T-helper 9 cell (primary cell): ENCODE measurements at regions not wholly inside any gene's neighbourhood (a gene's known extent, or its start where the extent isn't known, plus 50 kb on each side); places are given as distances from the start of the nearest gene placed in this dataset.

ENCODE experiments used
- DNase-seq: peaks from one replicate; pipeline ENCODE4 v3.0.0-alpha.2; 2020

DNA sequence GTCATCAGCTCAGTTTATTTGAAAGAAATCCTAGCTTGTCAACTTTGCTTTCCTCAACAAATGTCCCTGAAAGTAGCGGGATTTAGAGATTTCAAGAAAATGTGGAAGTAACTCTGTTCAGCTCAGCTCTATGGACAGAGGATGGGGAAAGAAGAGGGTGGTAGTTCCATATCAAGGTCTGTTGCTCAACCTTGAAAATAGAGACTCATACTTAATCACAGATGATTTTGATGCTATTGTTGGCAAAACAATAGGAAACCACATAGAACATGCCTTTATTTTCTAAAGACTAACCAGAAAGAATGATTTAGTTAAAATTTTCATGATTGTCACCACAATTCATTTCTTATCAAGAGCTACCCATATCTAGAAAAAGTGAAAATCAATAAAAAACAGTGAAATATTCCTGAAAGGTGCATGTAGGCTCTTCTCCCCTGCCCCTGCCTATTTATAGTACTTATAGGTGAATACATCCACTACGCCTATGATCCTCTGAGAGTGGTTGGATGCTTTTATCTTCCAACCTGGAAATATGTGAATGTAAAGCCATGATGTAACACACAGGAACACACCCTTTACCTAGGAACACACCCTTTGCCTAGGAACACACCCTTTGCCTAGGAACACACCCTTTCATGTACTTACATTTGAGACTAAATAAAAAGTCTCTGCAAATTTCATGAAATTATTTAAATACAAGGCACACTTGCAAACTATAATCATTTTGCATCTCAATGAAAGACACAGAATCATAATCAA, 65.8 kb downstream of the ETAA1 start:
- no peak for DNase-seq

DNA sequence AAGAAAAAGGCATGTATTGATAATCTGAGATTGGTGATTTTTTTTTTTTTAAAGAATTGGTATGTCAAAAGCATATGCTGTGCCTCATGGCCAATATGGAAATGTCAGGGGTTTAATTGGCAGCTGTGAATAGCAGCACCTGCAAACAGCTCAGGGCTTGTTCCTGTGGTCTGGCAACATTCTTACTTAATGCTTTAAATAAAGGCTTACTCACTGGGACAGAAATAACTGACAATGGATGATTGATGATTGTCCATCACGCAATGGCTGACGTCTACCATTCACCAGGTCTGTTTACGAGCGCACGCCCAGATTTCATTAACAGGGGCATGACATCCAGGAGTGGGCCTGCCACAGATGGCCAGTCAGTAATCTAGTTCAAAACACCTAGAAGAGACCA, 66.7 kb downstream of the ETAA1 start:
- DNase-seq = no peak

DNA sequence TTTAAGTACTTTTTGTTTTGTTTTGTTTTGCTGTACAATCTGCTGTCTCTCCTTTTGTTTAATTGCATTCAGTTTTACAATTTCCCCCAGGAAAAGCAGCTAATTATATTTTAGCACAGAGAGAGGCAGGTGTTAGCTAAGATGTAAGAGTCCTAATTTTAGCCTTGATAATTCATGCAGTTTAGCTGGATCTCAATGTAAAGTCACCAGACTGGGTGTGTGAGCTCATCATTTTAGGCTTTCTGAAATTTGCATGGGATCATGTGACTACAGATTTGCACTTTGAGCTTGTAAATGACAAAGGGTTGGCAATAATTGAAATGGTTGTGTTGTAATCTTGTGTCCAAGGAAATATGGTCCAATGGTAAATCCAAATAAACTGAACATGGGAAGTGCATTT, 68.5 kb downstream of the ETAA1 start:
- no peak for DNase-seq

DNA sequence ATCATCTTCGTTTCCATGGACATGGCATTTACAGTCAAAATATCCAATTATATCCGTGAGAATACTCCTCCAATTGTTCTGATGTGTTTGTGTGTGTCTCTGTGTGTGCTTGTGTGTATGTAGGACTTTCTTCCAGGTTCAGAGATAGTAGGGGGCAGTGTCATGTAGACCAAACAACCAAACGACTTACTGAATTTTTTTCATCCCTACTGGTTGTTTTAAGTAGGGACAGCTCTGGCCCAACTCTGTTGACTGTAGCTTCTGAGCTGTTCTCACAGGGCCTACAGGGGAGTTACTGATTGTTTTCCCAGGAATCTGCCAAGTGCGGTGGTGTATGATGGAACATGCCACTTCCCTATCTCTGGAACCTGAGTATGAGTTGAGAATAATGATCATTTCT, 69.6 kb downstream of the ETAA1 start:
- DNase-seq = no peak

DNA sequence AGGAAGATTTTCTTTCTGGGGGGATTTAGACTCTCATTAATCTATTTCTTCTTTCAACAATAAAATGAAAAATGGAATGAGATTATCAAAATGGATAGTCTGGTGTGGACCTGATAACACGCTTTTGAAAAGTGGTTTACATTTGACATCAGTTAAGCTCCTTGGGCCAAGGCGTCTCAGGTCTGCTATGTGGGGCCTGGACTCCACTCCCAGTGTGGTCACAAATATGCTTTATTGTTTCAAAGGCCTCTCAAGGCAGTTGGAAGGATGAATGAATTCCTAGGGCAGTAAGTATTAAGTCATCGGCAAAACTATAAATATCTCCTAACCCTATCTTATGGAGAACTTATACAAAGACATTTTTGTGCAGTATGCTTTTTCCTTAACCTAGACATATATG, 74.5 kb downstream of the ETAA1 start:
- no peak for DNase-seq

DNA sequence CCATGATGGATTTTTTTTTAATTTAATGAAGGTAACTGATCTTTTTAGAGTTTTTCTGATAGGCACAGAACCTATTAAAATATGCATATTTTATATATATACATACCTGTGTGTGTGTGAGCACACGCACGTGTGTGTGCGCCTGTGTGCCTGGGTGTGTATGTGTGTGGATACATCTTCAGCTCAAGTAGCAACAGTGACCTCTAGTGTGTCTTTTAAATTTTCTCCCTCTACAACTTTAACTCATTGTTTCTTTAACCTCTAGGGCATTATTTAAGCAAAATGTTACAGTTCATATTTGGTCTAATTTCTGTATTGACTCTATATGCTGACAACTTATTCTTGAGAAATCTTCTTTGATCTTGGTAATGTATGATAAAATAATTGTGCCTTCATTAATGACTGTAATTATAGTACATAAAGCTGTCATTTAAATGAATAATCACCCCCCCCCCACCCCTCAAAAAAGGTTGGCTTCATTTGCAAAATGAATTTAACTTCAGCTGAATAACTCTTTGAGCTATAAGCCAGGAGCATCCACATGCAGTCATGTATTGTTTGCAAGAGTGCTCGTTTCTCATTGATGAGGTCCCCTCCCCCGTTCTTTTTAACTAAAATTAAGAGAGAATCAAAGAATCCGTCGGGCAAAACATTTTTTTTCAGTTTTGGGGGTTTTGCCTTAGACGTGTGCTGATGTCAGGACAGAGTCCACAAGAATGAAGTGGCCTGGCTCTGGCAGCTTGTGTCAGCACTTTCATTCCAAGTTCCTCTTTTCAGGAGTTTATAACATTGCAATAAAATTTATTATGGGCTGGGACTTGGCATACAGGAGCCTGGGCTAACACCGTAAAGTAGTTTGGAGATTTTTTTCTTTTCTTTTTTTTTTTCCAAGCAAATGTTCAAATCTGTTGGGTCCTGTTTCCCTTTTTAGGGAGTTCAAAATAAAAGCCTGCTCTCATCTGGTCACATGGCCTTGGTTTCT, 80.0 kb downstream of the ETAA1 start:
- DNase-seq = no peak

DNA sequence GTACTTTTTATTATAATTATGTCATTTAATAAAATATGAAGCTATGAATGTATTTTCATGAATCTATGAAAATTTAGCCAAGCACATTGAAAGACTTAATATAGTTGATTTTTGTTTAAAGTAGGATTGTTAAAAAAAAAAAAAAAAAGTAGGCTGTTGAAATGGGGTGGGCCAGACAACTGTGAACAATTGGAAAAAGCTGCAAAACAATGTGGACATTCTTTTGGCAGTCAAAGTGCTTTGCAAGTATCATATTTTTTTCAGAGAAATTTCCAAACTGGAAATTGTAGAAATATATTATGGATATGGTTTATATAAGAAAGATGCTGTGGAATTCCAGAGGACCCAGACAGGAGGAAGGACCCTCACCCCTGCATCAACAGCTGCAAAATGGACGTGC, 82.1 kb downstream of the ETAA1 start:
- no peak for DNase-seq

DNA sequence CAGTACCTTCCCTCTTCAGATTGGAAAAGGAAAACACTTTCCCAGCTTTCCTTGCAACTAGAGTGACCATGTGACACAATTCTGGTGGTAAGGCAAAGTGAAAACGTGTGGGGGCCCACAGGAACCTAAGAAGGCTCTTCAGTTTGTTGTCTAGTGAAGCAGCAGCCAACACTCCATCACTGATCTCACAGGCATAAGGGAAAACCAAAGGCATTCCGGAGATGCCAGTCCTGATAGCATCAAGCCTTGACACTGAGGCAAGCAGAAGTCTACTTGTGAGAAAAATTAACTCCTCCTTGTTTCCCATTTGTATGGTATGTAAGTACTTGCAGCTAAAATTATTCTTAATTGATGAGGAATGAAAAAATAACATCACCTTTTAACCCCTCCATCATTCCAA, 88.3 kb downstream of the ETAA1 start:
- DNase-seq = no peak

DNA sequence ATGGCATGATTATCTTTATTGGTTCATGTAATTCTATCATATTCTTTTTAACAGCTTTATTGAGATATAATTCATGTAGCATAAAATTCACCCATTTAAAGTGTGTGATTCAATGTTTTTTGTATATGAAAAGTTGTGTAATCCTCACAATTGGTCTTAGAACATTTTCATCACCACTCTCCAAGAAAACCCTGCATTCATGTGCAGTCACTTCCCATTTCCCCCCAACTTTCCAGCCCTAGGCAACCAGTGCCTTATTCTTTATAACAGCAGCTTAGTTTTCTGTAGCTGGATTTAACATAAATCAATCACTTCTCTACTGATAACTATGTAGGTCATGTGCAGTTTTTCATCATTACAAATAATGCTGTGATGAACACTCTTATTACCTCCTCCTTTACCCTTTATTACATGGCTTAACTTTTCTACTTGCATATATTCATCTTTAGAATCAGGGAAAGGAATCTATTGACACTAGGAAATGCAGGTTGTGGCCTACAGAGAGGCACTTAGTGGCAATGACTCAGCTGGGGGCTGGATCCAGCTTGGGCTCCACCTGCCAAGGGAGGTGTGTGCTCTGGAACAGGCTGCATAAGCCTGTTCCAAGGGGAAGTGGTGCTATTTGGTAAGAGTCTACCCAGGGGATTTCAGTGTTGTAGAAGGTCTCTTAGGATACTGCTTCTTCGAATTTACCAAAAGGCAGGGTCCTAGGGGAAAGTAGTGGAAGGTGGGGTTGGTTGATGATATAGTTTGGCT, 89.1 kb downstream of the ETAA1 start:
- DNase-seq = no peak

DNA sequence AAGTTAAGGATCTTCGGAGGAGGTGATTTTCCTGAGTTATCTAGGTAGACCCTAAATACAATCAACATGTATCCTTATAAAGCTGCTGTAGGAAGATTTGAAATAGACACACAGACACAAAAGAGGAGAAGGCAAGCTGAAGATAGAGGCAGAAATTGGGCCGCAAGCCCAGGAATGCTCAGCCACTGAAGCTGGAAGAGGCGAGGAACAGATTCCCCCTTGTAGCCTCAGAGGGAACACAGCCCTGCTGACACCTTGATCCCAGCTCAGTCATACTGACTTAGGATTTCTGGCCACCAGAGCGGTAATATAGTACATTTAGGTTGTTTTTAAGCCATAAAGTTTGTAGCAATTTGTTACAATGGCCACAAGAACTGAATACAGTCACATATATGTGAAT, 90.9 kb downstream of the ETAA1 start:
- DNase-seq = no peak

DNA sequence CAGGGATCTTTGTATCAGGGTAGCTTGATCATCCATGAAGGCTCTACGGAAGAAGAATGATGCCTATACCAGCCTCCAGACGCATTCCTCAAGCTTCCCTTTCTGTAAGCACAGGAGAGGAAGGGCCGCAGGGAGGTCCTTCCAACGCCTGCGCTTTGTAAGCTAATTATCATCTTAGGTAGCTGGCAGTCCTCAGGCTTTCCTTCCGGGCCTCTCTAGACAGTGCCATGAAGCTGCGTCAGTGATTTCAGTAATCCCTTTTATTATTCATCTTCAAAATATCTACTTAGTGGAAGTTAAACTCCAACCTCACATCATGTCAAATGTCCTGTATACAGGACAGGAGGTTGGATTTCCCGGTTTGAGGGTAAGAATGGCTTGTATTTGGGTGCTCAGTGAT, 92.3 kb downstream of the ETAA1 start:
- DNase-seq = no peak

DNA sequence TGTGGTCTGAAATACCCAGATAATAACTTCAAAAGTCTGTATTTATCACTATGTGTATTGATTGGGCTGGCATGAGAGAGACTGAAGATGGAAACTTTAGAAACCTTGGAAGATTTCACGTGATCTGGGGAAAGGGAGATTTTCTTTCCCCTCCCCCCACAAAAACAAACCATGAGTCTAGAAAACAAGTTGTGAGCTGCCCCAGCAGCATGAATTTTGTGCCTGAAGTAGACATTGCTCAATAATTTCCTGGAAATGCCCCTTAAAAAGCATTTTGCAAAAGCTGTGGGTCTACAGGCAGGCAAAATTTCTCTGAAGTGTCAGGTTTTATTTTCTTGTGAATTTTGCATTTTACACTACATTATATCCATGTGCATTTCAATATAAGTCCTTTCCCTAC, 101.8 kb downstream of the ETAA1 start:
- DNase-seq = no peak

DNA sequence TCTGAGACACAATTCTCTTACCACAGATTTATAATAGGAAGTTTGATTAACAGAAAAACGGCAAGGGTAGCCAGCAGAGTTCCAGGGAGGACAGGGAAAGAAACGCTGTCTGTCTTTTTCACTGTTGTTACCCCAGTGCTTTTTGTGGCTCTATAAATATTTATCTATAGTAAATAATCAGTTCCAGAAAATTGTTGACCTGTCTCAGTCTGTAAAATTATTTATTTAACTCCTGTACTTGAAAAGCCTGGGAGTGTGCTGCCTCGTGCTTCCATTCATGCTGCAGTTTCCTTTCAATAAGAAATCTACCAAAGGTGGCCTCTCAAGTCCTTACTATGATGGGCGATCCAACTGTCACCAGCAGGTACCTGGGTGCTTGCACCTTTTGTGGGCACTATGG, 102.9 kb downstream of the ETAA1 start:
- no peak for DNase-seq

DNA sequence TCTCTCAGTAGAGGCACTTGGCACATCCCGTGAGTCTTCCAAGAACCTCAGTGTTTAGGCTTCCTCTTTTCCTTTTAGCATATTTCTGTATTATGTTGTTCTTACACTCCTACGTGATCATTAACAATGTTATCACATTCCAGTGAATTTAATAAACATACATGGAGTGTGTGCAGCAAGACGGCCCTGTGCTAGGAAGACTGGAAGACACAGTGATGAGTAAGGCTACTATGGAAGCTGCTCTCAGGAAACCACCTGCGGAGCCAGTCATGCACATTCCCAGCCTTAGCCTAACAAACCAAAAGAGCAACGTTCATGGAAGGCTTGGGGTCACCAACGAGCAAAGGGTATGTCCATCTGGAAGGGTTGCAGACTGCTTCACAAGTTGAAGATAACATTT, 103.4 kb downstream of the ETAA1 start:
- no peak for DNase-seq

DNA sequence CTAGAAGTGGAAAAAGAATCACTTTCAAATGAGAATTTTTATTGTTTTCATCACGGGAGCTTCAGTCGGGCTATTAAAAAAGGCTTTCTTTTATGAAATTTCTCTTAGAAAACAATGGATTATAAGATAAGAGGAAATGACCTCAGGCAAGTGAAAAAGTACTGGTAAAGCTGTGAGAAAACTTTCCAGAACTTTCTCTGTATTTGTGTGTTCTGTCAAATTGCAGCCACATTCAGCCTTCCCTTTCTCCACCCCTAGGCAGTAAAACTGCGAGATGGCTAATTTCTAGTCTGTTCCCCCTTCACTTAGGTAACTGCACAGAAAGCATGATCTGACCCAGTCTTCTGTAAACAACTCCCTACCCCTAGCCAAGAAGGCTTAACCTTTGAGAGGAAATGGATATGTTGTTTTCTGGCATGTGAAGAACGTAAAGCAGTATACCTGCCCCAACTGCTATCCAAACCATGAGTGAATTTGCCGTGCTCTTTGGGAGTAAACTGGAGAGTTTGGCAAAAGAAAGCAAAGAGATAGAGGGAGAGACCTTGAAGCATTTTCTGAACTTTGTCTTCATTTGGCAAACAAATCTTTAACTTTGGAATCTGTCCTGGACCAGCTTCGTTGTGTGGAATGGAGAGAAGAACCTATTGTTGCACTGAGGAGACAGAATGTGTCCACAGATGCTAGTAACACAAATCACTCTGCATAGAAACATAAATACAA, 105.4 kb downstream of the ETAA1 start:
- DNase-seq = no peak

DNA sequence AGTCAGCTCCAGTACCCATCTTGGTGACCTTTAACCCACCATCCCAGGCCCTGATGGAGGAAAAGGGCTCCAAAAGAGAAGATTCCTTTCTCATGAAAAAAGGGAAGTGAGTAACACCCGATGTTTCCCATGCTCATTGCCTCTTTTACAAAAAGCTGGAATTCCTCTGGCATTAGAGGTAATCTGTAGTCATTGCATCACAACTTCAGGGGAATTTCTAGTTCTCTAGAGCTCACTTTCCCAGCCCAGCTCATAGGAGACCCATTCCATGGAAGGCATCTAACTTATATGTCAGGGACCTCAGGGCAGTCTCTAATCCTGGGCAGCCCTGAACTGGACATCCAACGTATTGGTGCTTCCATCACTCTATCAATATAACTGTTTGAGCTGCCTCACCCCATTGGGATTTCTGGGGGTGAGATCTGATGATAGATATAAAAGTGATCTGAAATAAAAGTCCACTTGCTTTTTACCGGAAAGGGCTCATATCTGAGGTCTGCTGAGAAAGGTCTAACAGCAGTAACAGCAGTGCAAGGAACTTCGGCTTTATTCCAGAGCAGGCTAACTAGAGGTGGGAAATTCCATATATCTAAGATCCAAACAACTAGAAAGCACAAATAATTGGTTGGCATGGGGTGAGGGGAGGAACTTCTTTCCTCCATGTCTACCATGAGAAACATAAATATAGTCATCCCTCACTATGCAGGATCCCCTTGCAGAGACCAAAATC, 106.1 kb downstream of the ETAA1 start:
- no peak for DNase-seq

DNA sequence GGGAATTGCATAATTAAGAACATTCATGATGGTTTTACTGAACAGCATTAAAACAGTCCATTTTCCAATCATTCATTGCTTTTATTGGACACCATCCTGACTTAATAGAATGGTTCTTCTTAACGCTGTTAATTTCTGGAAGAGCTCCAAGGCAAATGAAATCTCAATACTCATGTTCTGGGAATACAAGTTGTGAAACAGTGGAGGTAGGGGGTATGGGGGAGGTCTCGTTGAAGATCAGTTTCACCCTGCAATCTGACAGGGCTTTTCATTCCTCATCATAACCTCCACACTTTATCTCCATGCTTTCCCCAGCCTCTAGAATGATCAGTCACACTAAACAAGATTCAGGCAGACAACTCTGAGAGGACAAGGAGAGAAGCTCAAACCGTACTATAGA, 113.6 kb downstream of the ETAA1 start:
- no peak for DNase-seq

DNA sequence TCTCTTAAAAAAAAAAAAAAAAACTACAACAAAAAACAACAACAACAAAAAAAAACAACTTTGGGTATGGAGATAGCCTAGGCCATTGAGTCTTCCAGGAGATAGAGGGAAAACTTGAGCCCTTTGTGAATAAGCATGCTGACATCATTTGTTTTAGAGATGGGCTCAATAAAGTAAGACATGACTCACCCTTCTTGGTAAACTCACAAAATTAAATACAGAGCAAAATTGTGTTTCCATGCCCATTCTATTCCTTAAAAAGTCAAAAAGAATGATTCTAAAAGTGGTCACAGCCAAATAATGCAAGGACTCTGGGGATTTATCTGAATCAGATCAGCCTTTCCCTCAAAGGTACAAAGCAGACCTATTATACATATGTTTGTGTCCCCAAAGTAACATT, 117.4 kb downstream of the ETAA1 start:
- no peak for DNase-seq

DNA sequence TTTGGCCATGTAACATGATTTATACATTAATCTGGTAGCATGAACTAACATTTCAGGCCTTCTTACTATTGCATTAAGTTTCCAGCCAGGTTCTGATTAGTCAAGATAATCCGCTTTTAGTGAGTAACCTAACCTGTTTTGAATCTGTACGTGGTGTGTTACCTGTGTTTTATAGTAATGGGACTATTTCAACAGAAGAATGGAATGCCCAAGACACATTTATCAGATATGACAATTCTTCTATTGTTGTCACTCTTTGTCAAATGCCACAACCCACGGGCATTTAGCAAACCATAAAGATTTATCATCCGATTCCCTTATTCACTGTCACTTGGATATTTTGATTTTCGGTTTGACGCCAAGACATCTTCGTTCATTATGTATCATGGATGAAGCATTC, 117.9 kb downstream of the ETAA1 start:
- no peak for DNase-seq

DNA sequence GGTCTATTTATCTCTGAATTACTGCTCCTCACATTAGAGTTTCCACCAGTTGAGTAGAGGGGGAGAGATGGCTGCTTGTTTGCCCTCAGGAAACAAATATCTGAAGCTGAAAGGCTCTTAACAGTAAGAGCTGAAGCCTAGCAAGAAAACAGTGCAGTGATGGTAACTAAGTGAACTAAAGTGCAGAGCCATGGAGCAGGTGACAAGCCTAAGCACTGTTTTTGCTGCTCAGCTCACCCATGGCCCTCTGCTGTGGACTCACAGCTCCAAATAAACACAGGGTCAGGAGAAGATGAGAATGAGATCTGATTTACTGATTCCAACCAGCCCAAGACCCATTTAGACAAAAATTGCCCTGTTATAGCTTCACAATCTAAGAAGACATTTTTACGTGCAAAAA, 118.4 kb downstream of the ETAA1 start:
- DNase-seq = no peak

DNA sequence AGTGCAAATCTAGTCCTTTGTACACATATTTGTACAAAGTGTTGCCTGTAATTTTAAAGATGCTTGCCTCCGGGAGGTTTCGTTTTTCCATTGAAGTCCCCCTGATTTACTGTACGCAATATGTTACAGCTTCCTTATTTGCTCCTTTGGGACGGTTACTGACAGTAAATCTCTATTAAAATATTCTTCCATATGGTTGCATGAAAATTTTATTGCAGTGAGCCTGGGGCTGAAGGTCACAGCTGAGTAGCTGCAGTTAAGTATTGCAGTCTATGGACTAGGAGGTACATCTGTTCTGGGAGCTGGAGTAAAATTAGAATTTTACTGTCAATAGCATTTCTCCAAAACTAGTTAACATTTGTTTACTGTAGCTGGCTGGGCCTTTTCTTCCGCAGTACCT, 119.2 kb downstream of the ETAA1 start:
- DNase-seq = no peak

DNA sequence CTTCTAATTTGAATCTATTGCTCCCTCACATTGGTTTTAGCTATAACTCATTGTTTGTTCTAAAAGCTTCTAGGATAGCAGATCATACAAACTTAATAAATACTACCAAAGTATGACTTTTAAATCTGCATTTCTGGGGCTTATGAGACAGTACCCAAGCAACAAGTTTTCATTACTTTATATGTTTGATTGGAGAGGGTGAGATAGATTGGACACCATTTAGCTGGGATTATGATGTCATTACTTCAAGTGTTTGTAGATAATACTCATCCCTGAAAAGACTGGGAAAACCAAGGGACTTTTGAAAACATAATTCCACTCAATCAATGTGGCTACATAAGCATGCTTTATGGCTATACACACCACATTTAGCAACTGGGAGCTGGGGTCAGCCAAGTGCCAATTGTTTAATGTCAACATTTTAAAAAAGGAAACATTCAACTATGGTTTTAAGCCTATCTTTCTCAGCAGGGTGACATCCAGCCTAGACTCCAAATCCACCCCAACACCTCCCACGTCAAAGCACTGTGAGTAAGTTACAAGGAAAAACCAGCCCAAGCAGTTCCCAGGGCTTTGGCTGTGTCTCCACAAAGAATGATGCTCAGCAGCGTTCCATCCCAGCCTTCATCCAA, 119.9 kb downstream of the ETAA1 start:
- DNase-seq = no peak
